ENCODE measurements at regions not wholly inside any gene's neighbourhood (a gene's known extent, or its start where the extent isn't known, plus 50 kb on each side); places are given as distances from the start of the nearest gene placed in this dataset.
A peak's percentile ranks its signal among the peaks of the same experiment; 100 is the strongest.

GRCh38 chr19:27776020-27776419, 1436.9 kb downstream of the UQCRFS1 start:
- Histone ChIP-seq H3K27ac (replicated peaks) (no peak overlapping the region), H3K27me3 (ENCODE audit: insufficient read depth, poor library complexity, severe bottlenecking) (no peaks in the 10 kb centered on the region), H3K4me3 (replicated peaks; ENCODE audit: insufficient read depth, low read length) (no peak overlapping the region)
- no peak for TF ChIP-seq GABPA (IDR thresholded peaks at IDR 0.05; ENCODE audit: low read depth)
- no peak for TF ChIP-seq SPI1 (IDR thresholded peaks at IDR 0.05; ENCODE audit: borderline replicate concordance, low read depth)
- TF ChIP-seq POLR2AphosphoS5 (IDR thresholded peaks at IDR 0.05; ENCODE audit: low read depth): no peak
- TF ChIP-seq, protein P1, sequence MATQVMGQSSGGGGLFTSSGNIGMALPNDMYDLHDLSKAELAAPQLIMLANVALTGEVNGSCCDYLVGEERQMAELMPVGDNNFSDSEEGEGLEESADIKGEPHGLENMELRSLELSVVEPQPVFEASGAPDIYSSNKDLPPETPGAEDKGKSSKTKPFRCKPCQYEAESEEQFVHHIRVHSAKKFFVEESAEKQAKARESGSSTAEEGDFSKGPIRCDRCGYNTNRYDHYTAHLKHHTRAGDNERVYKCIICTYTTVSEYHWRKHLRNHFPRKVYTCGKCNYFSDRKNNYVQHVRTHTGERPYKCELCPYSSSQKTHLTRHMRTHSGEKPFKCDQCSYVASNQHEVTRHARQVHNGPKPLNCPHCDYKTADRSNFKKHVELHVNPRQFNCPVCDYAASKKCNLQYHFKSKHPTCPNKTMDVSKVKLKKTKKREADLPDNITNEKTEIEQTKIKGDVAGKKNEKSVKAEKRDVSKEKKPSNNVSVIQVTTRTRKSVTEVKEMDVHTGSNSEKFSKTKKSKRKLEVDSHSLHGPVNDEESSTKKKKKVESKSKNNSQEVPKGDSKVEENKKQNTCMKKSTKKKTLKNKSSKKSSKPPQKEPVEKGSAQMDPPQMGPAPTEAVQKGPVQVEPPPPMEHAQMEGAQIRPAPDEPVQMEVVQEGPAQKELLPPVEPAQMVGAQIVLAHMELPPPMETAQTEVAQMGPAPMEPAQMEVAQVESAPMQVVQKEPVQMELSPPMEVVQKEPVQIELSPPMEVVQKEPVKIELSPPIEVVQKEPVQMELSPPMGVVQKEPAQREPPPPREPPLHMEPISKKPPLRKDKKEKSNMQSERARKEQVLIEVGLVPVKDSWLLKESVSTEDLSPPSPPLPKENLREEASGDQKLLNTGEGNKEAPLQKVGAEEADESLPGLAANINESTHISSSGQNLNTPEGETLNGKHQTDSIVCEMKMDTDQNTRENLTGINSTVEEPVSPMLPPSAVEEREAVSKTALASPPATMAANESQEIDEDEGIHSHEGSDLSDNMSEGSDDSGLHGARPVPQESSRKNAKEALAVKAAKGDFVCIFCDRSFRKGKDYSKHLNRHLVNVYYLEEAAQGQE (IDR thresholded peaks at IDR 0.05; ENCODE audit: insufficient replicate concordance, low read depth): no peak
- no peak for TF ChIP-seq CTCF (IDR thresholded peaks at IDR 0.05; ENCODE audit: insufficient read depth, low read length)
- DNase-seq (ENCODE audit: low read depth in 1 of 2, low spot score in 1 of 2): peak; percentile 47 to 66

- TF ChIP-seq GABPA (IDR thresholded peaks at IDR 0.05; ENCODE audit: low read depth): no peak
- TF ChIP-seq SPI1 (IDR thresholded peaks at IDR 0.05; ENCODE audit: borderline replicate concordance, low read depth): no peak
- TF ChIP-seq POLR2AphosphoS5 (IDR thresholded peaks at IDR 0.05; ENCODE audit: low read depth): no peak
- peak; percentile 12 for TF ChIP-seq CTCF (IDR thresholded peaks at IDR 0.05; ENCODE audit: insufficient read depth, low read length)
- TF ChIP-seq, protein P1 (IDR thresholded peaks at IDR 0.05; ENCODE audit: insufficient replicate concordance, low read depth): no peak
- no peak overlapping the region for H3K4me3 ChIP-seq (replicated peaks; ENCODE audit: insufficient read depth, low read length)
- peak in 1 of 2 experiments; percentile 52 for DNase-seq (ENCODE audit: low read depth in 1 of 2, low spot score in 1 of 2)
- H3K27ac ChIP-seq (replicated peaks): no peak overlapping the region
- no peaks in the 10 kb centered on the region for H3K27me3 ChIP-seq (ENCODE audit: insufficient read depth, poor library complexity, severe bottlenecking)
These were observed 1437.6 kb downstream of the UQCRFS1 start for GRCh38 chr19:27775395-27775794.

DNA sequence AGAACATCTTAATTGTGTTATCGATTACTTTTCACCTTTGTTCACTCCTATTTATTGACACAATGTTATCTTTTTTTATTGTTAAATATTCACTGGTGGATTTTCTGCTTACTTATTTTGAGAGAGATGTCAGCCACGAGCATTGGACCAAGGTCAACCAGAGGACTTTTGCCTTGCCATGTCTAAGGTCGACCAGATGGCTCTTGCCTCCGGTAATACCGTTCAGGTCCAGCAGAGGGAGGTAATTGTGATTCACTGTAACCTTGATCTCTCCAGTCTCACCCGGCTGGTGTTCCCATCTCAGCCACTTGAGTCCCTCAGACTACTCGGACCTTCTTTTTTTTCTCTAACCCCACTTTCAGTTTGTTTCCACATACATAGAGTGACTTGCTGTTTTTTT, 1438.1 kb downstream of the UQCRFS1 start:
- peak; percentile 42 for TF ChIP-seq CTCF (IDR thresholded peaks at IDR 0.05; ENCODE audit: insufficient read depth, low read length)
- TF ChIP-seq GABPA (IDR thresholded peaks at IDR 0.05; ENCODE audit: low read depth): no peak
- Histone ChIP-seq H3K4me3 (replicated peaks; ENCODE audit: insufficient read depth, low read length) (no peak overlapping the region), H3K27me3 (ENCODE audit: insufficient read depth, poor library complexity, severe bottlenecking) (no peaks in the 10 kb centered on the region), H3K27ac (replicated peaks) (no peak overlapping the region)
- DNase-seq (ENCODE audit: low read depth in 1 of 2, low spot score in 1 of 2): peak; percentile 66 to 79

DNA sequence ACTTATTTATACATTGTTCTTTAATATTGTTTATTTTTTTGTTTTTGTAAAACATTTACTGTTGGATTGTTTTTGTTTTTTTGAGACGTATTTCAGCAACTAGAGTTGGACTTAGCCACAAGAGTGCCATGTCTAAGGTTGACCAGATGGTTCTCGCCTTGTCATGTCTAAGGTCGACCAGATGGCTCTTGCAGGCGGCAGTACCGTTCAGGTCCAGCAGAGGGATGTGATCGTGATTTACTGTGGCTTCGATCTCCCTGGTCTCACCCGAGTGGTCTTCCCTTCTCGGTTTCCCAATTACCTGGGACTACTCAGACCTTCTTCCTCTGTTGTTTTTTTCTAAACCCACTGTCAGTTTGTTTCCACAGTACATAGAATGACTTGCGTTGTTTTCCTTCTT, 1438.6 kb downstream of the UQCRFS1 start:
- Histone ChIP-seq H3K27ac (replicated peaks) (no peak overlapping the region), H3K27me3 (ENCODE audit: insufficient read depth, poor library complexity, severe bottlenecking) (no peaks in the 10 kb centered on the region)
- peak; percentile 18 to 56 for DNase-seq (ENCODE audit: low read depth in 1 of 2, low spot score in 1 of 2)

More for the DNA sequence above, 1438.6 kb downstream of the UQCRFS1 start:
- no peak overlapping the region for H3K4me3 ChIP-seq (replicated peaks; ENCODE audit: insufficient read depth, low read length)
- TF ChIP-seq POLR2AphosphoS5 (IDR thresholded peaks at IDR 0.05; ENCODE audit: low read depth) (no peak), CTCF (IDR thresholded peaks at IDR 0.05; ENCODE audit: insufficient read depth, low read length) (no peak), GABPA (IDR thresholded peaks at IDR 0.05; ENCODE audit: low read depth) (no peak), SPI1 (IDR thresholded peaks at IDR 0.05; ENCODE audit: borderline replicate concordance, low read depth) (no peak)
- TF ChIP-seq, protein P1 (IDR thresholded peaks at IDR 0.05; ENCODE audit: insufficient replicate concordance, low read depth): no peak
